Keratinocyte (primary cell): ENCODE measurements at regions not wholly inside any gene's neighbourhood (a gene's known extent, or its start where the extent isn't known, plus 50 kb on each side); places are given as distances from the start of the nearest gene placed in this dataset.
"Not testable (repeated sequence)": the region's sequence is repeated elsewhere in the genome, so short reads cannot be mapped to it uniquely, and the experiment has no call there.

Experiments used
- CTCF ChIP-seq, 3 experiments: IDR thresholded peaks in 1 of 3; conservative IDR thresholded peaks in 1 of 3; optimal IDR thresholded peaks in 1 of 3; 2 replicates in 2 of 3; 3 replicates in 1 of 3; pipeline versions ENCODE3 to v1.5.1; 2011; ENCODE audit warnings: low read length in 3 of 3, mild to moderate bottlenecking in 3 of 3, moderate library complexity in 2 of 3, control low read depth in 1 of 3, inconsistent platforms in 1 of 3; ENCODE audit not compliant: insufficient read depth in 2 of 3; ENCODE audit errors: extremely low read depth in 1 of 3
- EZH2 ChIP-seq: IDR thresholded peaks from one replicate; pipeline ENCODE4 v1.6.1; 2012; ENCODE audit warnings: inconsistent platforms, mild to moderate bottlenecking, low read length, moderate library complexity

- TF ChIP-seq CTCF (optimal IDR thresholded peaks at IDR 0.05 in 1 of 3, IDR thresholded peaks at IDR 0.05 in 1 of 3, conservative IDR thresholded peaks at IDR 0.05 in 1 of 3; ENCODE audit: extremely low read depth in 1 of 3, insufficient read depth in 2 of 3, low read length in 3 of 3); EZH2: not testable (repeated sequence)
These were observed 148.7 kb upstream of the FAT4 start for GRCh38 chr4:125166012-125166411.
